ENCODE measurements at regions not wholly inside any gene's neighbourhood (a gene's known extent, or its start where the extent isn't known, plus 50 kb on each side); places are given as distances from the start of the nearest gene placed in this dataset.
A peak's percentile ranks its signal among the peaks of the same experiment; 100 is the strongest.

- Histone ChIP-seq H3K36me3 (no peaks in the 10 kb centered on the region), H3K27me3 (replicated peaks) (no peaks in the 10 kb centered on the region), H3K4me3 (no peak overlapping the region), H3K9me3 (replicated peaks) (no peaks in the 10 kb centered on the region; the same call in 1 of the 2 replicates), H3K27ac (no peak overlapping the region), H3K4me1 (replicated peaks) (no peaks in the 10 kb centered on the region)
- DNase-seq (ENCODE audit: low read depth in 1 of 2, low spot score in 2 of 2): no peak
These were observed 111.6 kb downstream of the NREP start for GRCh38 chr5:111645303-111645838.

GRCh38 chr5:111643499-111643898 is 113.5 kb downstream of the NREP start:
- Histone ChIP-seq H3K4me3 (no peak overlapping the region), H3K4me1 (replicated peaks) (no peaks in the 10 kb centered on the region), H3K27ac (no peak overlapping the region), H3K9me3 (replicated peaks) (no peaks in the 10 kb centered on the region; the same call in 1 of the 2 replicates), H3K36me3 (no peaks in the 10 kb centered on the region), H3K27me3 (replicated peaks) (no peaks in the 10 kb centered on the region)
- DNase-seq (ENCODE audit: low read depth in 1 of 2, low spot score in 2 of 2): no peak

GRCh38 chr5:111641533-111642233 is 115.3 kb downstream of the NREP start:
- Histone ChIP-seq H3K36me3 (no peaks in the 10 kb centered on the region), H3K27me3 (replicated peaks) (no peaks in the 10 kb centered on the region), H3K4me1 (replicated peaks) (no peaks in the 10 kb centered on the region), H3K27ac (no peak overlapping the region), H3K9me3 (replicated peaks) (no peaks in the 10 kb centered on the region), H3K4me3 (no peak overlapping the region)
- DNase-seq (ENCODE audit: low read depth in 1 of 2, low spot score in 2 of 2): peak in 1 of 2 experiments; percentile 2

GRCh38 chr5:111639912-111640311 is 117.1 kb downstream of the NREP start:
- no peak for DNase-seq (ENCODE audit: low read depth in 1 of 2, low spot score in 2 of 2)
- no peaks in the 10 kb centered on the region for H3K9me3 ChIP-seq (replicated peaks)
- H3K4me3 ChIP-seq: no peak overlapping the region
- H3K36me3 ChIP-seq: no peaks in the 10 kb centered on the region
- no peak overlapping the region for H3K27ac ChIP-seq
- H3K4me1 ChIP-seq (replicated peaks): no peaks in the 10 kb centered on the region
- H3K27me3 ChIP-seq (replicated peaks): no peaks in the 10 kb centered on the region

- no peak for DNase-seq (ENCODE audit: low read depth in 1 of 2, low spot score in 2 of 2)
- Histone ChIP-seq H3K27ac (no peak overlapping the region), H3K4me3 (no peak overlapping the region), H3K4me1 (replicated peaks) (no peaks in the 10 kb centered on the region), H3K9me3 (replicated peaks) (no peaks in the 10 kb centered on the region), H3K36me3 (no peaks in the 10 kb centered on the region), H3K27me3 (replicated peaks) (no peaks in the 10 kb centered on the region)
These were observed 120.3 kb downstream of the NREP start for GRCh38 chr5:111636736-111637135.

GRCh38 chr5:111635916-111636570 is 121.0 kb downstream of the NREP start:
- Histone ChIP-seq H3K4me3 (no peak overlapping the region), H3K27me3 (replicated peaks) (no peaks in the 10 kb centered on the region), H3K27ac (no peak overlapping the region), H3K4me1 (replicated peaks) (no peaks in the 10 kb centered on the region), H3K9me3 (replicated peaks) (no peaks in the 10 kb centered on the region), H3K36me3 (no peaks in the 10 kb centered on the region)
- no peak for DNase-seq (ENCODE audit: low read depth in 1 of 2, low spot score in 2 of 2)

- Histone ChIP-seq H3K36me3 (no peaks in the 10 kb centered on the region), H3K4me1 (replicated peaks) (no peaks in the 10 kb centered on the region), H3K27ac (no peak overlapping the region), H3K27me3 (replicated peaks) (no peaks in the 10 kb centered on the region), H3K4me3 (no peak overlapping the region), H3K9me3 (replicated peaks) (no peaks in the 10 kb centered on the region)
- no peak for DNase-seq (ENCODE audit: low read depth in 1 of 2, low spot score in 2 of 2)
These were observed 121.7 kb downstream of the NREP start for GRCh38 chr5:111635151-111635902.

GRCh38 chr5:111631328-111631727 is 119.0 kb upstream of the STARD4 start:
- no peaks in the 10 kb centered on the region for H3K4me1 ChIP-seq (replicated peaks)
- no peaks in the 10 kb centered on the region for H3K27me3 ChIP-seq (replicated peaks)
- no peaks in the 10 kb centered on the region for H3K36me3 ChIP-seq
- no peak overlapping the region for H3K4me3 ChIP-seq
- DNase-seq (ENCODE audit: low read depth in 1 of 2, low spot score in 2 of 2): no peak
- no peak overlapping the region for H3K27ac ChIP-seq
- no peaks in the 10 kb centered on the region for H3K9me3 ChIP-seq (replicated peaks)

GRCh38 chr5:111628901-111629300 is 116.6 kb upstream of the STARD4 start:
- Histone ChIP-seq H3K4me1 (replicated peaks) (no peaks in the 10 kb centered on the region), H3K4me3 (no peak overlapping the region), H3K9me3 (replicated peaks) (no peaks in the 10 kb centered on the region), H3K27ac (no peak overlapping the region), H3K27me3 (replicated peaks) (no peaks in the 10 kb centered on the region), H3K36me3 (no peaks in the 10 kb centered on the region)
- DNase-seq (ENCODE audit: low read depth in 1 of 2, low spot score in 2 of 2): no peak

- no peak for DNase-seq (ENCODE audit: low read depth in 1 of 2, low spot score in 2 of 2)
- Histone ChIP-seq H3K9me3 (replicated peaks) (no peaks in the 10 kb centered on the region), H3K36me3 (no peaks in the 10 kb centered on the region), H3K4me1 (replicated peaks) (no peaks in the 10 kb centered on the region), H3K4me3 (no peak overlapping the region), H3K27me3 (replicated peaks) (no peaks in the 10 kb centered on the region), H3K27ac (no peak overlapping the region)
These were observed 115.5 kb upstream of the STARD4 start for GRCh38 chr5:111627862-111628261.

- DNase-seq (ENCODE audit: low read depth in 1 of 2, low spot score in 2 of 2): no peak
These were observed 114.3 kb upstream of the STARD4 start for GRCh38 chr5:111626473-111627148.

GRCh38 chr5:111618623-111619271 is 106.4 kb upstream of the STARD4 start:
- Histone ChIP-seq H3K27me3 (replicated peaks) (no peaks in the 10 kb centered on the region), H3K9me3 (replicated peaks) (no peaks in the 10 kb centered on the region), H3K27ac (no peak overlapping the region), H3K4me3 (no peak overlapping the region), H3K4me1 (replicated peaks) (no peaks in the 10 kb centered on the region), H3K36me3 (no peaks in the 10 kb centered on the region)
- no peak for DNase-seq (ENCODE audit: low read depth in 1 of 2, low spot score in 2 of 2)

More at GRCh38 chr5:111626473-111627148, 114.3 kb upstream of the STARD4 start:
- H3K27ac ChIP-seq: no peak overlapping the region
- H3K4me1 ChIP-seq (replicated peaks): no peaks in the 10 kb centered on the region
- H3K27me3 ChIP-seq (replicated peaks): no peaks in the 10 kb centered on the region
- no peak overlapping the region for H3K4me3 ChIP-seq
- no peaks in the 10 kb centered on the region for H3K9me3 ChIP-seq (replicated peaks)
- no peaks in the 10 kb centered on the region for H3K36me3 ChIP-seq

- H3K9me3 ChIP-seq (replicated peaks): 0 out of 2 replicates have a peak, but pooled peaks cover 6% of the 10 kb centered on the region
- no peaks in the 10 kb centered on the region for H3K27me3 ChIP-seq (replicated peaks)
- H3K4me1 ChIP-seq (replicated peaks): no peaks in the 10 kb centered on the region
- H3K4me3 ChIP-seq: no peak overlapping the region
- H3K36me3 ChIP-seq: no peaks in the 10 kb centered on the region
- no peak overlapping the region for H3K27ac ChIP-seq
- DNase-seq (ENCODE audit: low read depth in 1 of 2, low spot score in 2 of 2): no peak
These were observed 102.7 kb upstream of the STARD4 start for GRCh38 chr5:111615054-111615453.
